ENCODE measurements at regions not wholly inside any gene's neighbourhood (a gene's known extent, or its start where the extent isn't known, plus 50 kb on each side); places are given as distances from the start of the nearest gene placed in this dataset.

- no peak for DNase-seq (ENCODE audit: low spot score)
- CTCF ChIA-PET: no interaction called here
- POLR2A ChIA-PET (ENCODE audit: low non-redundant PET): no interaction called here
- no peak overlapping the region for H3K27ac ChIP-seq
- no peak for TF ChIP-seq CTCF (conservative IDR thresholded peaks at IDR 0.05; ENCODE audit: low read depth)
Observed at GRCh38 chr2:17380003-17380402, 138.2 kb downstream of the RAD51AP2 start.

GRCh38 chr2:17375262-17375661 is 143.0 kb downstream of the RAD51AP2 start:
- ChIA-PET POLR2A (ENCODE audit: low non-redundant PET) (no interaction called here), CTCF (no interaction called here)
- no peak for TF ChIP-seq CTCF (conservative IDR thresholded peaks at IDR 0.05; ENCODE audit: low read depth)
- no peak for DNase-seq (ENCODE audit: low spot score)
- H3K27ac ChIP-seq: no peak overlapping the region

GRCh38 chr2:17373741-17374140 is 144.5 kb downstream of the RAD51AP2 start:
- no peak for DNase-seq (ENCODE audit: low spot score)
- no peak overlapping the region for H3K27ac ChIP-seq
- POLR2A ChIA-PET (ENCODE audit: low non-redundant PET): no interaction called here
- CTCF ChIA-PET: no interaction called here
- TF ChIP-seq CTCF (conservative IDR thresholded peaks at IDR 0.05; ENCODE audit: low read depth): no peak

GRCh38 chr2:17373041-17373440 is 145.2 kb downstream of the RAD51AP2 start:
- CTCF ChIA-PET: no interaction called here
- no peak for DNase-seq (ENCODE audit: low spot score)
- POLR2A ChIA-PET (ENCODE audit: low non-redundant PET): no interaction called here
- no peak for TF ChIP-seq CTCF (conservative IDR thresholded peaks at IDR 0.05; ENCODE audit: low read depth)
- no peak overlapping the region for H3K27ac ChIP-seq

GRCh38 chr2:17363846-17364245 is 154.4 kb downstream of the RAD51AP2 start:
- DNase-seq (ENCODE audit: low spot score): no peak
- no peak overlapping the region for H3K27ac ChIP-seq
- ChIA-PET POLR2A (ENCODE audit: low non-redundant PET) (no interaction called here), CTCF (no interaction called here)
- no peak for TF ChIP-seq CTCF (conservative IDR thresholded peaks at IDR 0.05; ENCODE audit: low read depth)

GRCh38 chr2:17362956-17363355 is 155.3 kb downstream of the RAD51AP2 start:
- TF ChIP-seq CTCF (conservative IDR thresholded peaks at IDR 0.05; ENCODE audit: low read depth): no peak
- DNase-seq (ENCODE audit: low spot score): no peak
- ChIA-PET POLR2A (ENCODE audit: low non-redundant PET) (no interaction called here), CTCF (no interaction called here)
- no peak overlapping the region for H3K27ac ChIP-seq
